GM23338 (cell line): ENCODE measurements at regions not wholly inside any gene's neighbourhood (a gene's known extent, or its start where the extent isn't known, plus 50 kb on each side); places are given as distances from the start of the nearest gene placed in this dataset.

Experiments
- ATAC-seq: fragments of 200-7000 bp; cut with Tn5 transposase; 3 replicates; pipeline ENCODE4 v1.9.1; 2020
- DNase-seq: peaks from one replicate; pipeline ENCODE4 v3.0.0-alpha.2; 2015; ENCODE audit warnings: low spot score
- H2AFZ ChIP-seq: fragments of 200-600 bp; sonication (generic); 2 replicates; pipeline ENCODE4 v1.8.0; 2016; ENCODE audit warnings: antibody characterized with exemption, mild to moderate bottlenecking, moderate library complexity
- H3F3A ChIP-seq: fragments of 200-600 bp; sonication (generic); replicated peaks from 2 replicates; pipeline ENCODE4 v1.8.0; 2017; ENCODE audit warnings: antibody characterized with exemption, mixed run types, low read depth
- H3K27ac ChIP-seq: fragments of 200-600 bp; sonication (generic); 2 replicates; pipeline ENCODE4 v1.6.1; 2016; ENCODE audit warnings: low read depth
- H3K27me3 ChIP-seq: fragments of 200-600 bp; sonication (generic); 2 replicates; pipeline ENCODE4 v1.8.0; 2016; ENCODE audit warnings: mild to moderate bottlenecking, mixed run types, moderate library complexity; ENCODE audit not compliant: insufficient read depth
- H3K36me3 ChIP-seq: fragments of 200-600 bp; sonication (generic); 2 replicates; pipeline ENCODE4 v1.8.0; 2016; ENCODE audit warnings: mild to moderate bottlenecking; ENCODE audit not compliant: insufficient read depth
- H3K4me1 ChIP-seq: fragments of 200-600 bp; sonication (generic); 2 replicates; pipeline ENCODE4 v1.8.0; 2016; ENCODE audit warnings: mild to moderate bottlenecking, moderate library complexity; ENCODE audit not compliant: insufficient read depth
- H3K4me2 ChIP-seq: fragments of 200-600 bp; sonication (generic); 2 replicates; pipeline ENCODE4 v1.7.1; 2017; ENCODE audit warnings: mixed run types
- H3K4me3 ChIP-seq: fragments of 200-600 bp; sonication (generic); 2 replicates; pipeline ENCODE4 v1.6.1; 2016; ENCODE audit warnings: mixed run types
- H3K79me2 ChIP-seq: fragments of 200-600 bp; sonication (generic); replicated peaks from 2 replicates; pipeline ENCODE4 v1.8.0; 2017; ENCODE audit warnings: mild to moderate bottlenecking; ENCODE audit not compliant: insufficient read depth
- H3K9me2 ChIP-seq: fragments of 200-600 bp; sonication (generic); 2 replicates; pipeline ENCODE4 v1.8.0; 2017; ENCODE audit not compliant: insufficient read depth
- H4K20me1 ChIP-seq: fragments of 200-600 bp; sonication (generic); replicated peaks from 2 replicates; pipeline ENCODE4 v1.8.0; 2017; ENCODE audit warnings: mild to moderate bottlenecking; ENCODE audit not compliant: insufficient read depth
- H3K27ac Mint-ChIP-seq: 2 replicates; pipeline ENCODE4 v1.8.0; 2020; ENCODE audit warnings: inconsistent platforms, mild to moderate bottlenecking, moderate library complexity, mixed read lengths
- H3K27me3 Mint-ChIP-seq: 3 replicates; pipeline ENCODE4 v1.8.0; 2022; ENCODE audit warnings: low read depth, mild to moderate bottlenecking, moderate library complexity, mixed read lengths, inconsistent platforms; ENCODE audit not compliant: insufficient read depth, poor library complexity
- H3K36me3 Mint-ChIP-seq: 3 replicates; pipeline ENCODE4 v1.8.0; 2021; ENCODE audit warnings: low read depth, mild to moderate bottlenecking, inconsistent platforms, moderate library complexity, mixed read lengths
- H3K4me1 Mint-ChIP-seq: 3 replicates; pipeline ENCODE4 v1.8.0; 2020; ENCODE audit warnings: mild to moderate bottlenecking, inconsistent platforms, mixed read lengths
- H3K4me3 Mint-ChIP-seq: 3 replicates; pipeline ENCODE4 v1.8.0; 2021; ENCODE audit warnings: moderate library complexity, mild to moderate bottlenecking, inconsistent platforms, mixed read lengths
- H3K9me3 Mint-ChIP-seq: 3 replicates; pipeline ENCODE4 v1.8.0; 2020; ENCODE audit warnings: moderate library complexity, mild to moderate bottlenecking, inconsistent platforms, mixed read lengths
- CREB1 ChIP-seq: fragments of 250-450 bp; sonication (Bioruptor Pico); IDR thresholded peaks from 2 replicates; pipeline ENCODE4 v1.5.0; 2020; ENCODE audit warnings: low read depth, mild to moderate bottlenecking, moderate library complexity
- JUNB ChIP-seq: IDR thresholded peaks from one replicate; pipeline ENCODE4 v1.6.1; 2016; ENCODE audit warnings: antibody characterized with exemption; ENCODE audit not compliant: unreplicated experiment
- NANOG ChIP-seq: IDR thresholded peaks from 2 replicates; pipeline ENCODE4 v1.6.1; 2016; ENCODE audit warnings: antibody characterized with exemption, borderline replicate concordance
- TF ChIP-seq, protein P1 (sequence below): fragments of 250-450 bp; sonication (Bioruptor Pico); IDR thresholded peaks from 2 replicates; pipeline ENCODE4 v1.5.0; 2020; ENCODE audit warnings: mild to moderate bottlenecking, moderate library complexity
- TF ChIP-seq, protein P2 (sequence below): IDR thresholded peaks from one replicate; pipeline ENCODE4 v1.6.1; 2018; ENCODE audit warnings: antibody characterized with exemption; ENCODE audit not compliant: unreplicated experiment
- TF ChIP-seq, protein P3 (sequence below), 2 experiments: fragments of 200-600 bp in 1 of 2; sonication (generic) in 1 of 2; conservative IDR thresholded peaks; 2 replicates each; pipeline versions ENCODE4 v1.5.1 to v1.6.1; 2016 to 2017; ENCODE audit warnings: antibody characterized with exemption in 2 of 2, low read depth in 2 of 2, mild to moderate bottlenecking in 2 of 2, moderate library complexity in 1 of 2

DNA sequence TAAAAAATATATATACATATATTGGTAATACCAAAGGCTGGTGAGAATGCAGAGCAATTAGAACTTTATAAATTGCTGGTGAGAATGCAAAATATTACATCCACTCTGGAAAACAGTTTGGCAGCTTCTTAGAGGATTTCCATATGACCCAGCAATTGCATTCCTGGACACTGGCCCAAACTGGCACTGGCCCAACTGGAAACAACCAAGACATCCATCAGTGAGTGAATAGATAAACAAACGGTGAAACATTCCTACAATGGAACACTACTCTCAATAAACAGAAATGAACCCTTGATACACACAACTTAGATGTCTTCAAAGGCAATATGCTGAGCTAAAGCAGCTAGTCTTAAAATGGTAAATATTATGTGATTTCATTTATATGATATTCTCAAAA lies 524.2 kb downstream of the IQCM start (continued):
- TF ChIP-seq, protein P1, sequence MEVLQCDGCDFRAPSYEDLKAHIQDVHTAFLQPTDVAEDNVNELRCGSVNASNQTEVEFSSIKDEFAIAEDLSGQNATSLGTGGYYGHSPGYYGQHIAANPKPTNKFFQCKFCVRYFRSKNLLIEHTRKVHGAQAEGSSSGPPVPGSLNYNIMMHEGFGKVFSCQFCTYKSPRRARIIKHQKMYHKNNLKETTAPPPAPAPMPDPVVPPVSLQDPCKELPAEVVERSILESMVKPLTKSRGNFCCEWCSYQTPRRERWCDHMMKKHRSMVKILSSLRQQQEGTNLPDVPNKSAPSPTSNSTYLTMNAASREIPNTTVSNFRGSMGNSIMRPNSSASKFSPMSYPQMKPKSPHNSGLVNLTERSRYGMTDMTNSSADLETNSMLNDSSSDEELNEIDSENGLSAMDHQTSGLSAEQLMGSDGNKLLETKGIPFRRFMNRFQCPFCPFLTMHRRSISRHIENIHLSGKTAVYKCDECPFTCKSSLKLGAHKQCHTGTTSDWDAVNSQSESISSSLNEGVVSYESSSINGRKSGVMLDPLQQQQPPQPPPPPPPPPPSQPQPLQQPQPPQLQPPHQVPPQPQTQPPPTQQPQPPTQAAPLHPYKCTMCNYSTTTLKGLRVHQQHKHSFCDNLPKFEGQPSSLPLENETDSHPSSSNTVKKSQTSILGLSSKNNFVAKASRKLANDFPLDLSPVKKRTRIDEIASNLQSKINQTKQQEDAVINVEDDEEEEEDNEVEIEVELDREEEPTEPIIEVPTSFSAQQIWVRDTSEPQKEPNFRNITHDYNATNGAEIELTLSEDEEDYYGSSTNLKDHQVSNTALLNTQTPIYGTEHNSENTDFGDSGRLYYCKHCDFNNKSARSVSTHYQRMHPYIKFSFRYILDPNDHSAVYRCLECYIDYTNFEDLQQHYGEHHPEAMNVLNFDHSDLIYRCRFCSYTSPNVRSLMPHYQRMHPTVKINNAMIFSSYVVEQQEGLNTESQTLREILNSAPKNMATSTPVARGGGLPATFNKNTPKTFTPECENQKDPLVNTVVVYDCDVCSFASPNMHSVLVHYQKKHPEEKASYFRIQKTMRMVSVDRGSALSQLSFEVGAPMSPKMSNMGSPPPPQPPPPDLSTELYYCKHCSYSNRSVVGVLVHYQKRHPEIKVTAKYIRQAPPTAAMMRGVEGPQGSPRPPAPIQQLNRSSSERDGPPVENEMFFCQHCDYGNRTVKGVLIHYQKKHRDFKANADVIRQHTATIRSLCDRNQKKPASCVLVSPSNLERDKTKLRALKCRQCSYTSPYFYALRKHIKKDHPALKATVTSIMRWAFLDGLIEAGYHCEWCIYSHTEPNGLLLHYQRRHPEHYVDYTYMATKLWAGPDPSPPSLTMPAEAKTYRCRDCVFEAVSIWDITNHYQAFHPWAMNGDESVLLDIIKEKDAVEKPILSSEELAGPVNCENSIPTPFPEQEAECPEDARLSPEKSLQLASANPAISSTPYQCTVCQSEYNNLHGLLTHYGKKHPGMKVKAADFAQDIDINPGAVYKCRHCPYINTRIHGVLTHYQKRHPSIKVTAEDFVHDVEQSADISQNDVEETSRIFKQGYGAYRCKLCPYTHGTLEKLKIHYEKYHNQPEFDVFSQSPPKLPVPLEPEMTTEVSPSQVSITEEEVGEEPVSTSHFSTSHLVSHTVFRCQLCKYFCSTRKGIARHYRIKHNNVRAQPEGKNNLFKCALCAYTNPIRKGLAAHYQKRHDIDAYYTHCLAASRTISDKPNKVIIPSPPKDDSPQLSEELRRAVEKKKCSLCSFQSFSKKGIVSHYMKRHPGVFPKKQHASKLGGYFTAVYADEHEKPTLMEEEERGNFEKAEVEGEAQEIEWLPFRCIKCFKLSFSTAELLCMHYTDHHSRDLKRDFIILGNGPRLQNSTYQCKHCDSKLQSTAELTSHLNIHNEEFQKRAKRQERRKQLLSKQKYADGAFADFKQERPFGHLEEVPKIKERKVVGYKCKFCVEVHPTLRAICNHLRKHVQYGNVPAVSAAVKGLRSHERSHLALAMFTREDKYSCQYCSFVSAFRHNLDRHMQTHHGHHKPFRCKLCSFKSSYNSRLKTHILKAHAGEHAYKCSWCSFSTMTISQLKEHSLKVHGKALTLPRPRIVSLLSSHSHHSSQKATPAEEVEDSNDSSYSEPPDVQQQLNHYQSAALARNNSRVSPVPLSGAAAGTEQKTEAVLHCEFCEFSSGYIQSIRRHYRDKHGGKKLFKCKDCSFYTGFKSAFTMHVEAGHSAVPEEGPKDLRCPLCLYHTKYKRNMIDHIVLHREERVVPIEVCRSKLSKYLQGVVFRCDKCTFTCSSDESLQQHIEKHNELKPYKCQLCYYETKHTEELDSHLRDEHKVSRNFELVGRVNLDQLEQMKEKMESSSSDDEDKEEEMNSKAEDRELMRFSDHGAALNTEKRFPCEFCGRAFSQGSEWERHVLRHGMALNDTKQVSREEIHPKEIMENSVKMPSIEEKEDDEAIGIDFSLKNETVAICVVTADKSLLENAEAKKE (CRISPR knock-in tag) = no peak
- no peak for TF ChIP-seq JUNB
- TF ChIP-seq, protein P2, sequence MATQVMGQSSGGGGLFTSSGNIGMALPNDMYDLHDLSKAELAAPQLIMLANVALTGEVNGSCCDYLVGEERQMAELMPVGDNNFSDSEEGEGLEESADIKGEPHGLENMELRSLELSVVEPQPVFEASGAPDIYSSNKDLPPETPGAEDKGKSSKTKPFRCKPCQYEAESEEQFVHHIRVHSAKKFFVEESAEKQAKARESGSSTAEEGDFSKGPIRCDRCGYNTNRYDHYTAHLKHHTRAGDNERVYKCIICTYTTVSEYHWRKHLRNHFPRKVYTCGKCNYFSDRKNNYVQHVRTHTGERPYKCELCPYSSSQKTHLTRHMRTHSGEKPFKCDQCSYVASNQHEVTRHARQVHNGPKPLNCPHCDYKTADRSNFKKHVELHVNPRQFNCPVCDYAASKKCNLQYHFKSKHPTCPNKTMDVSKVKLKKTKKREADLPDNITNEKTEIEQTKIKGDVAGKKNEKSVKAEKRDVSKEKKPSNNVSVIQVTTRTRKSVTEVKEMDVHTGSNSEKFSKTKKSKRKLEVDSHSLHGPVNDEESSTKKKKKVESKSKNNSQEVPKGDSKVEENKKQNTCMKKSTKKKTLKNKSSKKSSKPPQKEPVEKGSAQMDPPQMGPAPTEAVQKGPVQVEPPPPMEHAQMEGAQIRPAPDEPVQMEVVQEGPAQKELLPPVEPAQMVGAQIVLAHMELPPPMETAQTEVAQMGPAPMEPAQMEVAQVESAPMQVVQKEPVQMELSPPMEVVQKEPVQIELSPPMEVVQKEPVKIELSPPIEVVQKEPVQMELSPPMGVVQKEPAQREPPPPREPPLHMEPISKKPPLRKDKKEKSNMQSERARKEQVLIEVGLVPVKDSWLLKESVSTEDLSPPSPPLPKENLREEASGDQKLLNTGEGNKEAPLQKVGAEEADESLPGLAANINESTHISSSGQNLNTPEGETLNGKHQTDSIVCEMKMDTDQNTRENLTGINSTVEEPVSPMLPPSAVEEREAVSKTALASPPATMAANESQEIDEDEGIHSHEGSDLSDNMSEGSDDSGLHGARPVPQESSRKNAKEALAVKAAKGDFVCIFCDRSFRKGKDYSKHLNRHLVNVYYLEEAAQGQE = no peak

DNA sequence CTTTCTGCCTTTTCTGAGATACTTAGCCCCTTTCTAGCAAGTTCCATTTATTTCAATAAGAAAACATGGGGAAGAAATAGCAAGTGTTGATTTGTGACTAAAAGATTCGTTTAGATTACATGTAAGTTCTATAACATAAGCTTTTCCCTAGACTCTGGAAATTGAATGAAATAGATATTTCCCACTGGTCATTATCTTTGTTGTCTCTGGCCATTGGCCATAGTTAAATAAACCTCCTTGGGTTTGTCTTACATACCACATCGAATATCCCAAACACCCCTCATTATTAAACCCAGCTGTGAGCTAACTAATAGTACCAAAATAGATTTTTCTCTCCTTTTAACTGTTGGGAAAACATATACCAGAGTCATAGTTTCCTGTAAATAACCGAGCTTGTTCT lies 534.8 kb downstream of the IQCM start:
- H3K36me3 ChIP-seq = no peaks in the 10 kb centered on the region
- no peaks in the 10 kb centered on the region for H3K79me2 ChIP-seq
- no peaks in the 10 kb centered on the region for H3K27me3 ChIP-seq
- Mint-ChIP-seq H3K27ac (no peak overlapping the region), H3K4me1 (no peaks in the 10 kb centered on the region), H3K9me3 (no peaks in the 10 kb centered on the region), H3K4me3 (no peak overlapping the region), H3K27me3 (no peaks in the 10 kb centered on the region), H3K36me3 (no peaks in the 10 kb centered on the region)
- no peaks in the 10 kb centered on the region for H3F3A ChIP-seq
- H3K9me2 ChIP-seq = no peaks in the 10 kb centered on the region
- DNase-seq (no peak), ATAC-seq (no peak)
- no peak overlapping the region for H3K4me3 ChIP-seq
- H3K27ac ChIP-seq = no peak overlapping the region
- no peaks in the 10 kb centered on the region for H4K20me1 ChIP-seq
- H3K4me1 ChIP-seq = no peaks in the 10 kb centered on the region
- no peak overlapping the region for H2AFZ ChIP-seq
- no peak overlapping the region for H3K4me2 ChIP-seq
- TF ChIP-seq CREB1 (CRISPR knock-in tag) (no peak), NANOG (no peak), JUNB (no peak)
- TF ChIP-seq, protein P3, sequence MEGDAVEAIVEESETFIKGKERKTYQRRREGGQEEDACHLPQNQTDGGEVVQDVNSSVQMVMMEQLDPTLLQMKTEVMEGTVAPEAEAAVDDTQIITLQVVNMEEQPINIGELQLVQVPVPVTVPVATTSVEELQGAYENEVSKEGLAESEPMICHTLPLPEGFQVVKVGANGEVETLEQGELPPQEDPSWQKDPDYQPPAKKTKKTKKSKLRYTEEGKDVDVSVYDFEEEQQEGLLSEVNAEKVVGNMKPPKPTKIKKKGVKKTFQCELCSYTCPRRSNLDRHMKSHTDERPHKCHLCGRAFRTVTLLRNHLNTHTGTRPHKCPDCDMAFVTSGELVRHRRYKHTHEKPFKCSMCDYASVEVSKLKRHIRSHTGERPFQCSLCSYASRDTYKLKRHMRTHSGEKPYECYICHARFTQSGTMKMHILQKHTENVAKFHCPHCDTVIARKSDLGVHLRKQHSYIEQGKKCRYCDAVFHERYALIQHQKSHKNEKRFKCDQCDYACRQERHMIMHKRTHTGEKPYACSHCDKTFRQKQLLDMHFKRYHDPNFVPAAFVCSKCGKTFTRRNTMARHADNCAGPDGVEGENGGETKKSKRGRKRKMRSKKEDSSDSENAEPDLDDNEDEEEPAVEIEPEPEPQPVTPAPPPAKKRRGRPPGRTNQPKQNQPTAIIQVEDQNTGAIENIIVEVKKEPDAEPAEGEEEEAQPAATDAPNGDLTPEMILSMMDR (conservative IDR thresholded peaks at IDR 0.05; ENCODE audit: low read depth in 2 of 2) = no peak
